Trophoblast cell (in vitro differentiated cells and primary cell): ENCODE measurements at regions not wholly inside any gene's neighbourhood (a gene's known extent, or its start where the extent isn't known, plus 50 kb on each side); places are given as distances from the start of the nearest gene placed in this dataset.
A peak's percentile ranks its signal among the peaks of the same experiment; 100 is the strongest.

Source experiments
- DNase-seq, 2 donors: peaks; one replicate each; pipeline ENCODE4 v3.0.0-alpha.2; 2016
- H2AFZ ChIP-seq: 2 replicates; pipeline ENCODE4 v1.6.1; 2013; ENCODE audit warnings: low read length, moderate library complexity, mild to moderate bottlenecking; ENCODE audit not compliant: insufficient read depth, poor library complexity
- H2AK5ac ChIP-seq: 2 replicates; pipeline ENCODE4 v1.6.1; 2013; ENCODE audit warnings: mild to moderate bottlenecking, low read length
- H2BK120ac ChIP-seq: 2 replicates; pipeline ENCODE4 v1.6.1; 2013; ENCODE audit warnings: low read length, mild to moderate bottlenecking, moderate library complexity; ENCODE audit not compliant: insufficient read depth, poor library complexity
- H2BK12ac ChIP-seq: 2 replicates; pipeline ENCODE4 v1.6.1; 2013; ENCODE audit warnings: mild to moderate bottlenecking, low read length, moderate library complexity
- H2BK5ac ChIP-seq: 2 replicates; pipeline ENCODE4 v1.6.1; 2013; ENCODE audit warnings: low read length, low read depth, moderate library complexity, mild to moderate bottlenecking; ENCODE audit not compliant: poor library complexity
- H3K14ac ChIP-seq: 2 replicates; pipeline ENCODE4 v1.6.1; 2013; ENCODE audit warnings: mild to moderate bottlenecking, low read length
- H3K18ac ChIP-seq: 2 replicates; pipeline ENCODE4 v1.6.1; 2013; ENCODE audit warnings: mild to moderate bottlenecking, low read length
- H3K23ac ChIP-seq: 2 replicates; pipeline ENCODE4 v1.6.1; 2013; ENCODE audit warnings: low read length
- H3K27ac ChIP-seq: 2 replicates; pipeline ENCODE4 v1.5.1; 2013; ENCODE audit warnings: low read depth, mild to moderate bottlenecking, inconsistent platforms, low read length, moderate library complexity
- H3K27me3 ChIP-seq: 2 replicates; pipeline ENCODE4 v1.6.1; 2013; ENCODE audit warnings: inconsistent platforms, mild to moderate bottlenecking, low read length, moderate library complexity; ENCODE audit not compliant: insufficient read depth
- H3K36me3 ChIP-seq, 2 experiments: 1 replicate in 1 of 2; 2 replicates in 1 of 2; pipeline ENCODE4 v1.6.1; 2013; ENCODE audit warnings: low read length in 2 of 2, mild to moderate bottlenecking in 2 of 2, moderate library complexity in 1 of 2; ENCODE audit not compliant: insufficient read depth in 2 of 2, control insufficient read depth in 1 of 2
- H3K4ac ChIP-seq: 2 replicates; pipeline ENCODE4 v1.6.1; 2013; ENCODE audit warnings: low read depth, mild to moderate bottlenecking, low read length, moderate library complexity
- H3K4me1 ChIP-seq, 2 experiments: 1 replicate in 1 of 2; 2 replicates in 1 of 2; pipeline ENCODE4 v1.6.1; 2013; ENCODE audit warnings: low read length in 2 of 2, mild to moderate bottlenecking in 2 of 2, moderate library complexity in 1 of 2; ENCODE audit not compliant: insufficient read depth in 2 of 2, control insufficient read depth in 1 of 2
- H3K4me2 ChIP-seq: 2 replicates; pipeline ENCODE4 v1.6.1; 2013; ENCODE audit warnings: inconsistent platforms, mild to moderate bottlenecking, low read length, moderate library complexity
- H3K4me3 ChIP-seq: 2 replicates; pipeline ENCODE4 v1.5.1; 2013; ENCODE audit warnings: mild to moderate bottlenecking, low read depth, low read length, inconsistent platforms
- H3K79me1 ChIP-seq: one replicate; pipeline ENCODE4 v1.6.1; 2013; ENCODE audit warnings: low read length
- H3K79me2 ChIP-seq: 2 replicates; pipeline ENCODE4 v1.6.1; 2013; ENCODE audit warnings: low read length, mild to moderate bottlenecking; ENCODE audit not compliant: control insufficient read depth, insufficient read depth, poor library complexity
- H3K9ac ChIP-seq: 2 replicates; pipeline ENCODE4 v1.6.1; 2013; ENCODE audit warnings: mild to moderate bottlenecking, low read length
- H3K9me3 ChIP-seq: 2 replicates; pipeline ENCODE4 v1.6.1; 2013; ENCODE audit warnings: low read depth, mild to moderate bottlenecking, control low read depth, inconsistent platforms, low read length; ENCODE audit not compliant: insufficient read depth
- H4K12ac ChIP-seq: 2 replicates; pipeline ENCODE4 v1.6.1; 2013; ENCODE audit warnings: low read depth, mild to moderate bottlenecking, low read length, moderate library complexity
- H4K8ac ChIP-seq: 2 replicates; pipeline ENCODE4 v1.6.1; 2013; ENCODE audit warnings: low read depth, mild to moderate bottlenecking, low read length, moderate library complexity
- H4K91ac ChIP-seq: one replicate; pipeline ENCODE4 v1.6.1; 2013; ENCODE audit warnings: low read depth, mild to moderate bottlenecking, low read length, moderate library complexity
- WGBS: extraction: QIAGEN DNeasy Blood & Tissue Kit; methylation state at CpG from one replicate; pipeline ENCODE4 v1.1.7; 2013; ENCODE audit warnings: missing lambda C conversion rate; ENCODE audit not compliant: insufficient read length, insufficient coverage; ENCODE audit errors: extremely low coverage; 5-methylcytosine and 5-hydroxymethylcytosine counted together

DNA sequence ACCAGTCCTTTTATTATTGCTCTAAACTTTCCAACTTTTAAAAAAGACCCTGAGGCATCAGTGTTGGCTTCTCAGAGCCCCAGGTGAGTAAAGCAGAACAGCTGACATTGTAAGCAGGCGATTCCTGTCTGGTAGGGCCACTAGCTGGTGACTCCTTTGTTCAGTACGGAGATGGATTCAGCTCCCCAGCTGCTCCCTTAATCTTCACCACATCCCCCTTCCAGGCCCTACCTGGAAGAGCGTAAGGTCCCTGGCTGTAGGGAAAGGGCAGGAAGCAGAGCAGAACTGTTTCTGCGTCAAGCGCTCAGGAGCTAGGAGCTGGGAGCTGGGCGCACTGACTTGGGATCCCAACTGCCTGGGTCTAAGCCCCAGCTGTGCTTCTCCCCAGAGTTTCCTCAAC is 203.7 kb upstream of the TAS2R1 start:
- peak overlapping the region; percentile 79 for H4K8ac ChIP-seq
- H4K91ac ChIP-seq, result peak overlapping the region; percentile 91
- H3K9me3 ChIP-seq, result no peaks in the 10 kb centered on the region
- peak overlapping the region; percentile 89 for H3K27ac ChIP-seq
- H3K27me3 ChIP-seq, result no peaks in the 10 kb centered on the region
- peak overlapping the region; percentile 15 for H2AK5ac ChIP-seq
- H3K36me3 ChIP-seq, result no peaks in the 10 kb centered on the region
- H3K23ac ChIP-seq, result no peak overlapping the region
- peaks cover 23% of the 10 kb centered on the region for H3K79me1 ChIP-seq
- peak overlapping the region; percentile 1 for H3K4me2 ChIP-seq
- no CpG with 5 or more reads among the region's 6 CpGs for WGBS
- H3K9ac ChIP-seq, result no peak overlapping the region
- peak overlapping the region; percentile 93 for H2BK120ac ChIP-seq
- peak overlapping the region; percentile 57 for H3K4ac ChIP-seq
- no peak overlapping the region for H2AFZ ChIP-seq
- H3K14ac ChIP-seq, result peak overlapping the region; percentile 86
- no peaks in the 10 kb centered on the region for H3K79me2 ChIP-seq
- DNase-seq, result no peak
- H3K18ac ChIP-seq, result peak overlapping the region; percentile 84
- peak overlapping the region; percentile 39 for H4K12ac ChIP-seq
- H3K4me3 ChIP-seq, result no peak overlapping the region
- H2BK12ac ChIP-seq, result peak overlapping the region; percentile 86
- H2BK5ac ChIP-seq, result peak overlapping the region; percentile 81
- H3K4me1 ChIP-seq, result peaks cover 20 to 22% of the 10 kb centered on the region in 2 experiments

DNA sequence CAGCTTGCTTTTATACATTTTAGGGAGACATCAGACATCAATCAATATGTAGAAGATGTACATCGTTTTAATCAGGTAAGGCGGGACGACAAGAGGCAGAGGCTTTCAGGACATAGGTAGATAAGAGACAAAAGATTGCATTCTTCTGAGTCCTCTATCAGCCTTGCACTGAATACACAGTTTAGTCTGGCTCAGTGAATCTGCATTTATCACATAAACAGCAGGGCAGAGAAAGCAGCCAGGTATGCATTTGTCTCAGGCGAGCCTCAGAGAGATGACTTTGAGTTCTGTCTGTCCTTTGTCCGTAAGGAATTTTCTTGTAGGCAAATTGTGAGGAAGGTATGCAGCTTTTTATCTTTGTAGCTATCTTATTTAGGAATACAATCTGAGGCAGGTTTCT is 202.8 kb upstream of the TAS2R1 start:
- peak overlapping the region; percentile 89 for H3K27ac ChIP-seq
- WGBS, result no CpG with 5 or more reads among the region's 5 CpGs
- H3K4me2 ChIP-seq, result no peak overlapping the region
- H2BK12ac ChIP-seq, result peak overlapping the region; percentile 32
- H2BK5ac ChIP-seq, result peak overlapping the region; percentile 31
- no peaks in the 10 kb centered on the region for H3K79me2 ChIP-seq
- no peak overlapping the region for H3K4ac ChIP-seq
- no peak overlapping the region for H2AK5ac ChIP-seq
- H4K12ac ChIP-seq, result no peak overlapping the region
- H3K9me3 ChIP-seq, result no peaks in the 10 kb centered on the region
- no peak overlapping the region for H3K14ac ChIP-seq
- no peak overlapping the region for H2AFZ ChIP-seq
- no peak overlapping the region for H3K4me3 ChIP-seq
- H3K79me1 ChIP-seq, result peaks cover 23% of the 10 kb centered on the region
- H3K27me3 ChIP-seq, result no peaks in the 10 kb centered on the region
- peak overlapping the region; percentile 41 for H2BK120ac ChIP-seq
- peak overlapping the region; percentile 42 for H4K8ac ChIP-seq
- no peak overlapping the region for H3K18ac ChIP-seq
- H3K9ac ChIP-seq, result no peak overlapping the region
- no peak for DNase-seq
- no peak overlapping the region for H3K23ac ChIP-seq
- H4K91ac ChIP-seq, result peak overlapping the region; percentile 79
- H3K36me3 ChIP-seq, result no peaks in the 10 kb centered on the region
- H3K4me1 ChIP-seq, result peaks cover 16 to 18% of the 10 kb centered on the region in 2 experiments

DNA sequence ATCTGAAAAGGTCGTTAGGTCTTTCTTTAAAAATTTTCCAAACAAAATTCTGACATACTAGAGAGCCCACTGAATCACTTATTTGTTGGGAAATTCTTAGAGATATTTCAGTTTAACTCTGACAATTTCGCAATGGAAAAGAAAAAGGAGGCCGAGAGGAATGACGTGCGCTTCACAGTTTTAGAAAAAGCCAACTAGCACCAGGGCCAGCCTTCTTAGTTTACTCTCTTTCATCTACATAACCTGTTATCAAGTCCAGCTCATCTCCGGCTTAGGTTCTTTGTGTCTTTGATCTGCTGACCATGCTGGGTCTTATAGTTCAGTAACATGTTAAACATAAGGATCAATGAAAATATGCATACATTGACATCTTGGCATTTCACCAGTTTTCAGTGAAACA is 201.7 kb upstream of the TAS2R1 start:
- Histone ChIP-seq H3K18ac (no peak overlapping the region), H3K4ac (no peak overlapping the region), H2AK5ac (no peak overlapping the region), H4K8ac (no peak overlapping the region), H2BK120ac (peak overlapping the region; percentile 90), H2AFZ (no peak overlapping the region), H3K4me1 (peaks cover 12 to 16% of the 10 kb centered on the region in 2 experiments), H4K12ac (no peak overlapping the region), H3K27ac (peak overlapping the region; percentile 89), H3K9me3 (no peaks in the 10 kb centered on the region), H3K4me3 (no peak overlapping the region), H3K4me2 (no peak overlapping the region), H3K79me1 (peaks cover 23% of the 10 kb centered on the region), H4K91ac (no peak overlapping the region), H2BK5ac (peak overlapping the region; percentile 35), H3K79me2 (no peaks in the 10 kb centered on the region), H3K36me3 (no peaks in the 10 kb centered on the region), H3K9ac (no peak overlapping the region), H3K14ac (no peak overlapping the region), H3K27me3 (no peaks in the 10 kb centered on the region), H2BK12ac (no peak overlapping the region), H3K23ac (no peak overlapping the region)
- peak in 1 of 2 donors; percentile 16 for DNase-seq
- WGBS, result no CpG with 5 or more reads among the region's 6 CpGs

GRCh38 chr5:9830184-9830583 is 200.0 kb upstream of the TAS2R1 start:
- H3K4me1 ChIP-seq, result peaks cover 10 to 16% of the 10 kb centered on the region in 2 experiments
- H3K9me3 ChIP-seq, result no peaks in the 10 kb centered on the region
- no peaks in the 10 kb centered on the region for H3K79me2 ChIP-seq
- H3K14ac ChIP-seq, result no peak overlapping the region
- H2BK12ac ChIP-seq, result peak overlapping the region; percentile 62
- no peak overlapping the region for H3K4me3 ChIP-seq
- no peak overlapping the region for H3K18ac ChIP-seq
- no peak overlapping the region for H2AFZ ChIP-seq
- no peaks in the 10 kb centered on the region for H3K27me3 ChIP-seq
- H3K27ac ChIP-seq, result peak overlapping the region; percentile 9
- peak overlapping the region; percentile 35 for H2BK5ac ChIP-seq
- peaks cover 20% of the 10 kb centered on the region for H3K79me1 ChIP-seq
- H2BK120ac ChIP-seq, result no peak overlapping the region
- no peak overlapping the region for H3K23ac ChIP-seq
- H2AK5ac ChIP-seq, result no peak overlapping the region
- DNase-seq, result no peak
- no peak overlapping the region for H4K91ac ChIP-seq
- H4K8ac ChIP-seq, result no peak overlapping the region
- H3K9ac ChIP-seq, result no peak overlapping the region
- H3K36me3 ChIP-seq, result no peaks in the 10 kb centered on the region
- H4K12ac ChIP-seq, result no peak overlapping the region
- H3K4ac ChIP-seq, result no peak overlapping the region
- H3K4me2 ChIP-seq, result no peak overlapping the region
